ENCODE measurements at regions not wholly inside any gene's neighbourhood (a gene's known extent, or its start where the extent isn't known, plus 50 kb on each side); places are given as distances from the start of the nearest gene placed in this dataset.

- DNase-seq (ENCODE audit: low read depth): no peak
- in situ Hi-C loops (cut with HindIII; ENCODE audit: low pct_unique_long_range_greater_than_20kb, low sequenced_read_pairs): no loop called here
These were observed 70.4 kb upstream of the SIMC1 start for GRCh38 chr5:176167800-176168199.

- no peak for DNase-seq (ENCODE audit: low read depth)
- in situ Hi-C loops (cut with HindIII; ENCODE audit: low pct_unique_long_range_greater_than_20kb, low sequenced_read_pairs): no loop called here
These were observed 68.7 kb upstream of the SIMC1 start for GRCh38 chr5:176169393-176170063.

- in situ Hi-C loops (cut with HindIII; ENCODE audit: low pct_unique_long_range_greater_than_20kb, low sequenced_read_pairs): no loop called here
- no peak for DNase-seq (ENCODE audit: low read depth)
These were observed 68.1 kb upstream of the SIMC1 start for GRCh38 chr5:176170084-176170483.

GRCh38 chr5:176171171-176171760 lies 67.0 kb upstream of the SIMC1 start:
- in situ Hi-C loops (cut with HindIII; ENCODE audit: low pct_unique_long_range_greater_than_20kb, low sequenced_read_pairs): no loop called here
- DNase-seq (ENCODE audit: low read depth): no peak

- in situ Hi-C loops (cut with HindIII; ENCODE audit: low pct_unique_long_range_greater_than_20kb, low sequenced_read_pairs): no loop called here
- no peak for DNase-seq (ENCODE audit: low read depth)
These were observed 66.0 kb upstream of the SIMC1 start for GRCh38 chr5:176172246-176172645.

- in situ Hi-C loops (cut with HindIII; ENCODE audit: low pct_unique_long_range_greater_than_20kb, low sequenced_read_pairs): no loop called here
- DNase-seq (ENCODE audit: low read depth): no peak
These were observed 64.6 kb upstream of the SIMC1 start for GRCh38 chr5:176173647-176174046.

GRCh38 chr5:176174345-176175025 lies 63.7 kb upstream of the SIMC1 start:
- no peak for DNase-seq (ENCODE audit: low read depth)
- in situ Hi-C loops (cut with HindIII; ENCODE audit: low pct_unique_long_range_greater_than_20kb, low sequenced_read_pairs): no loop called here

- in situ Hi-C loops (cut with HindIII; ENCODE audit: low pct_unique_long_range_greater_than_20kb, low sequenced_read_pairs): no loop called here
These were observed 62.9 kb upstream of the SIMC1 start for GRCh38 chr5:176175101-176175852.

GRCh38 chr5:176176231-176176630 lies 62.0 kb upstream of the SIMC1 start:
- no peak for DNase-seq (ENCODE audit: low read depth)
- in situ Hi-C loops (cut with HindIII; ENCODE audit: low pct_unique_long_range_greater_than_20kb, low sequenced_read_pairs): no loop called here

More at GRCh38 chr5:176175101-176175852, 62.9 kb upstream of the SIMC1 start:
- no peak for DNase-seq (ENCODE audit: low read depth)

GRCh38 chr5:176178789-176179188 lies 59.4 kb upstream of the SIMC1 start:
- DNase-seq (ENCODE audit: low read depth): no peak
- in situ Hi-C loops (cut with HindIII; ENCODE audit: low pct_unique_long_range_greater_than_20kb, low sequenced_read_pairs): no loop called here

GRCh38 chr5:176180339-176180738 lies 57.9 kb upstream of the SIMC1 start:
- in situ Hi-C loops (cut with HindIII; ENCODE audit: low pct_unique_long_range_greater_than_20kb, low sequenced_read_pairs): no loop called here
- peak; percentile 18 for DNase-seq (ENCODE audit: low read depth)

GRCh38 chr5:176180781-176181180 lies 57.4 kb upstream of the SIMC1 start:
- in situ Hi-C loops (cut with HindIII; ENCODE audit: low pct_unique_long_range_greater_than_20kb, low sequenced_read_pairs): no loop called here
- DNase-seq (ENCODE audit: low read depth): no peak

- in situ Hi-C loops (cut with HindIII; ENCODE audit: low pct_unique_long_range_greater_than_20kb, low sequenced_read_pairs): no loop called here
- DNase-seq (ENCODE audit: low read depth): peak; percentile 87
These were observed 56.9 kb upstream of the SIMC1 start for GRCh38 chr5:176181271-176181855.

- peak; percentile 39 for DNase-seq (ENCODE audit: low read depth)
These were observed 54.7 kb upstream of the SIMC1 start for GRCh38 chr5:176183321-176184074.

GRCh38 chr5:176184608-176185132 lies 53.6 kb upstream of the SIMC1 start:
- DNase-seq (ENCODE audit: low read depth): no peak
- in situ Hi-C loops (cut with HindIII; ENCODE audit: low pct_unique_long_range_greater_than_20kb, low sequenced_read_pairs): no loop called here

More at GRCh38 chr5:176183321-176184074, 54.7 kb upstream of the SIMC1 start:
- in situ Hi-C loops (cut with HindIII; ENCODE audit: low pct_unique_long_range_greater_than_20kb, low sequenced_read_pairs): no loop called here

- DNase-seq (ENCODE audit: low read depth): no peak
- in situ Hi-C loops (cut with HindIII; ENCODE audit: low pct_unique_long_range_greater_than_20kb, low sequenced_read_pairs): no loop called here
These were observed 53.0 kb upstream of the SIMC1 start for GRCh38 chr5:176185133-176185733.

GRCh38 chr5:176186107-176186506 lies 52.1 kb upstream of the SIMC1 start:
- DNase-seq (ENCODE audit: low read depth): no peak
- in situ Hi-C loops (cut with HindIII; ENCODE audit: low pct_unique_long_range_greater_than_20kb, low sequenced_read_pairs): no loop called here
